K562 (cell line): ENCODE measurements at regions not wholly inside any gene's neighbourhood (a gene's known extent, or its start where the extent isn't known, plus 50 kb on each side); places are given as distances from the start of the nearest gene placed in this dataset.

Source experiments
- ATAC-seq: fragments of 200-7000 bp; cut with Tn5 transposase; 3 replicates; pipeline ENCODE4 v1.9.1; 2020; ENCODE audit warnings: moderate library complexity
- BruUV-seq: library from RNA; stranded (reverse); fragments of 400-500 nt; replicated peaks from 2 replicates; lab custom pipeline; 2021; lab: Mats Ljungman, UMichigan
- CTCF ChIA-PET: fragments of 300-600 bp; formaldehyde crosslinking; extraction: SDS; loops from one replicate; lab custom pipeline; 2021; ENCODE audit warnings: low intra/inter-chr PET ratio; lab: Yijun Ruan, JAX
- POLR2A ChIA-PET: fragments of 300-600, 350-650 bp; sonication (Branson Sonifier 250); formaldehyde crosslinking; extraction: SDS; loops from one replicate; lab custom pipeline; 2021; ENCODE audit warnings: antibody characterized with exemption, inconsistent platforms; lab: Yijun Ruan, JAX
- DNase-seq, 4 experiments: peaks; one replicate each; pipeline versions ENCODE4 v3.0.0 to v3.0.0-alpha.2; 2011 to 2018; ENCODE audit warnings: low spot score in 3 of 4, mixed read lengths in 3 of 4; ENCODE audit errors: extremely low read depth in 1 of 4
- FAIRE-seq: peaks from 2 replicates; lab custom pipeline; 2011; peaks lifted over from hg19 to GRCh38; lab: Jason Lieb, UNC
- H2AFZ ChIP-seq: 2 replicates; pipeline ENCODE4 v1.6.0; 2011; ENCODE audit warnings: low read depth, low read length, control low read depth, inconsistent platforms
- H3K27ac ChIP-seq: fragments of 200-600 bp; 3 replicates; pipeline ENCODE4 v1.8.0; 2011; ENCODE audit warnings: low read depth, mild to moderate bottlenecking, control low read depth, inconsistent platforms, low read length, moderate library complexity, mixed read lengths; ENCODE audit errors: extremely low read depth
- H3K27me3 ChIP-seq, 2 experiments: fragments of 300-600 bp in 1 of 2; 2 replicates in 1 of 2; 3 replicates in 1 of 2; pipeline versions ENCODE4 v1.6.0 to v1.8.0; 2011; ENCODE audit warnings: inconsistent platforms in 2 of 2, low read length in 2 of 2, mild to moderate bottlenecking in 1 of 2, mixed read lengths in 1 of 2, moderate library complexity in 1 of 2; ENCODE audit not compliant: control insufficient read depth in 2 of 2, insufficient read depth in 2 of 2
- H3K36me3 ChIP-seq: fragments of 300-600 bp; 3 replicates; pipeline ENCODE4 v1.8.0; 2011; ENCODE audit warnings: mild to moderate bottlenecking, low read length, inconsistent platforms; ENCODE audit not compliant: control insufficient read depth, insufficient read depth
- H3K4me1 ChIP-seq, 2 experiments: fragments of 200-600 bp in 1 of 2; replicated peaks in 1 of 2; 2 replicates in 1 of 2; 3 replicates in 1 of 2; pipeline versions ENCODE4 v1.5.1 to v1.8.0; 2011; ENCODE audit warnings: inconsistent platforms in 2 of 2, low read length in 2 of 2, mild to moderate bottlenecking in 1 of 2, mixed read lengths in 1 of 2, moderate library complexity in 1 of 2; ENCODE audit not compliant: control insufficient read depth in 2 of 2, insufficient read depth in 2 of 2
- H3K4me2 ChIP-seq: 2 replicates; pipeline ENCODE4 v1.6.1; 2011; ENCODE audit warnings: low read length, control low read depth, inconsistent platforms, mixed read lengths; ENCODE audit not compliant: insufficient read depth
- H3K4me3 ChIP-seq: fragments of 200-600 bp; sonication (generic), shearing (Covaris generic); 2 replicates; pipeline ENCODE4 v1.5.1; 2016; ENCODE audit warnings: control low read depth, inconsistent platforms
- H3K79me2 ChIP-seq: fragments of 200-600 bp; 3 replicates; pipeline ENCODE4 v1.8.0; 2011; ENCODE audit warnings: low read length, inconsistent platforms; ENCODE audit not compliant: control insufficient read depth, insufficient read depth
- H3K9ac ChIP-seq, 2 experiments: 2 replicates each; pipeline versions ENCODE4 v1.6.0 to v1.6.1; 2011; ENCODE audit warnings: low read depth in 2 of 2, low read length in 2 of 2, control low read depth in 1 of 2, inconsistent platforms in 1 of 2, mild to moderate bottlenecking in 1 of 2, mixed read lengths in 1 of 2; ENCODE audit not compliant: insufficient read depth in 1 of 2
- H3K9me1 ChIP-seq: one replicate; pipeline ENCODE4 v1.6.0; 2011; ENCODE audit warnings: inconsistent platforms, mild to moderate bottlenecking, low read length, moderate library complexity; ENCODE audit not compliant: control insufficient read depth, insufficient read depth
- H3K9me3 ChIP-seq: replicated peaks from 2 replicates; pipeline ENCODE4 v1.5.1; 2011; ENCODE audit warnings: low read depth, low read length, inconsistent platforms; ENCODE audit not compliant: control insufficient read depth, insufficient read depth
- H4K20me1 ChIP-seq: replicated peaks from 2 replicates; pipeline ENCODE4 v1.6.1; 2011; ENCODE audit warnings: low read length, inconsistent platforms, mixed read lengths; ENCODE audit not compliant: control insufficient read depth, insufficient read depth
- ESRRA ChIP-seq: fragments of 450-650 bp; IDR thresholded peaks from 2 replicates; pipeline ENCODE4 v1.6.1; 2014; ENCODE audit warnings: low read depth, mild to moderate bottlenecking, moderate library complexity, borderline replicate concordance
- JUN ChIP-seq, 2 experiments: sonication (generic) in 1 of 2; formaldehyde crosslinking in 1 of 2; IDR thresholded peaks; 2 replicates each; pipeline versions ENCODE4 v1.6.1 to v1.8.0; 2012 to 2022; ENCODE audit warnings: borderline replicate concordance in 2 of 2, mild to moderate bottlenecking in 2 of 2, improper control_type of control experiment in 1 of 2, low read depth in 1 of 2, low read length in 1 of 2, missing genetic modification reagents in 1 of 2
- NFYB ChIP-seq: IDR thresholded peaks from 2 replicates; pipeline ENCODE4 v1.6.1; 2011; ENCODE audit warnings: mild to moderate bottlenecking, moderate library complexity; ENCODE audit not compliant: insufficient read length; ENCODE audit errors: extremely low read depth
- RHOXF2B ChIP-seq: fragments of 250-450 bp; sonication (Bioruptor Pico); conservative IDR thresholded peaks from 2 replicates; pipeline ENCODE4 v1.5.1; 2021
- SMAD3 ChIP-seq: fragments of 450-650 bp; formaldehyde crosslinking; conservative IDR thresholded peaks from 2 replicates; pipeline ENCODE4 v1.4.0; 2020; ENCODE audit warnings: mild to moderate bottlenecking
- ZC3H8 ChIP-seq: fragments of 450-650 bp; IDR thresholded peaks from 2 replicates; pipeline ENCODE4 v1.6.1; 2017
- WGBS: fragments of 100-300 bp; shearing (Covaris generic); methylation state at CpG from one replicate; pipeline ENCODE4 v1.1.6; 2016; ENCODE audit warnings: low coverage, mixed read lengths; ENCODE audit not compliant: insufficient coverage; ENCODE audit errors: missing lambda C conversion rate; 5-methylcytosine and 5-hydroxymethylcytosine counted together
- in situ Hi-C: fragments of 300-500 bp; cut with MboI; formaldehyde crosslinking; loops from 4 replicates; pipeline ENCODE4 v1.15.0; 2018; ENCODE audit warnings: inconsistent platforms, mixed read lengths
- intact Hi-C: fragments of 100-400 bp; cut with micrococcal nuclease; formaldehyde crosslinking; loops from 2 replicates; pipeline ENCODE4 v1.14.2; 2022
- TF ChIP-seq, protein P1 (sequence below): fragments of 250-450 bp; sonication (Bioruptor Pico); IDR thresholded peaks from 2 replicates; pipeline ENCODE4 v1.8.0; 2021; ENCODE audit warnings: moderate library complexity, mild to moderate bottlenecking, inconsistent platforms
- TF ChIP-seq, protein P2 (sequence below), 2 experiments: fragments of 450-650 bp in 1 of 2; sonication (generic) in 1 of 2; formaldehyde crosslinking in 1 of 2; IDR thresholded peaks; 2 replicates each; pipeline versions ENCODE4 v1.7.1 to v1.9.0; 2016 to 2022; ENCODE audit warnings: inconsistent platforms in 1 of 2, mild to moderate bottlenecking in 1 of 2, missing genetic modification reagents in 1 of 2

DNA sequence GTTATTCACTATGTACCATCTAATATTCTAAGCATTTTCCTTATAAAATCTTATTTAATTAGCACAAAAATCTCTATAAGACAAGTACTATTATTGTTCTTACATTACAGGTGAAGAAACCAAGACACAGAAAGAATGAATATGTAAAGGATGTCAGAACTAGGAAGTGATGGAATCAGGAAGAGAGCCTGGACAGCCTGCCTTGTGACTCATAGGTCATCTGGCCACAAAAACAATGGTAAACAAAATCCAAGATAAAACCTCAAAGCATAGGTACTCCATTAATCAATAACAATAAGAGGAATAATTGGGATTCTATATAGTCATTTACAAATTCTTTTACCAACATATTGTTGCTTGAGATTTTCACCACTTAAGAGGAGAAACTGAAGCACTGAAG, 505.4 kb upstream of the PIK3C3 start:
- Histone ChIP-seq H3K4me3 (no peak overlapping the region), H3K4me2 (no peak overlapping the region), H2AFZ (no peak overlapping the region), H3K36me3 (no peaks in the 10 kb centered on the region), H3K4me1 (no peaks in the 10 kb centered on the region), H3K9ac (no peak overlapping the region), H3K79me2 (no peaks in the 10 kb centered on the region), H3K27ac (no peak overlapping the region), H3K27me3 (no peaks in the 10 kb centered on the region), H4K20me1 (no peaks in the 10 kb centered on the region), H3K9me3 (no peaks in the 10 kb centered on the region), H3K9me1 (no peaks in the 10 kb centered on the region)
- in situ Hi-C loops (no loop called here), intact Hi-C loops (no loop called here)
- no peak for ATAC-seq
- no peak for DNase-seq
- TF ChIP-seq RHOXF2B (no peak), JUN (IDR thresholded peaks at IDR 0.05; ENCODE audit: borderline replicate concordance, low read depth, low read length) (no peak), JUN (CRISPR knock-in tag; IDR thresholded peaks at IDR 0.05; ENCODE audit: borderline replicate concordance) (no peak)
- no TSS peak for BruUV-seq
- ChIA-PET CTCF (no interaction called here), POLR2A (no interaction called here)
- no peak for FAIRE-seq

DNA sequence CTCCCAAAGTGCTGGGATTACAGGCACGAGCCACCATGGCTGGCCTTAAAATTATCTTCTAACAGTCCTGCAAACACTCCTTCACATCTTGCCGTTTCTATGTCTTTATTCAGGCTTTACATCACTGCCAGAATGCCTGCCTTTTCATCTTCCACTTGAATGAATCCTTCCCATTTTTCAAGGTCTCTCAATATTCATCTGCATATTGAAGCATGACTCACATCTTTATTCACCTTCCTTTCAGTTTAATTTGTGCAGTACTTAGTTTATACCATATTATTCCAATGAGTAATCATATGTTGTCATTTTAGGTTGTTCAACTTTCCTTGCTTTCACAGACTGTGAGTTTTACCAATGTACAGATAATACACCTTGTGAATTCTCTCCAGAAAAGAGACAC, 510.1 kb upstream of the PIK3C3 start:
- H3K27me3 ChIP-seq = no peaks in the 10 kb centered on the region
- ChIA-PET POLR2A (no interaction called here), CTCF (no interaction called here)
- H3K9me1 ChIP-seq = no peaks in the 10 kb centered on the region
- intact Hi-C loops = no loop called here
- no TSS peak for BruUV-seq
- H2AFZ ChIP-seq = no peak overlapping the region
- FAIRE-seq = no peak
- no peak overlapping the region for H3K4me3 ChIP-seq
- no peaks in the 10 kb centered on the region for H3K9me3 ChIP-seq
- H3K79me2 ChIP-seq = no peaks in the 10 kb centered on the region
- no peak overlapping the region for H3K9ac ChIP-seq
- 0% methylated on average over 2 of the region's 2 CpGs for WGBS
- no peak overlapping the region for H3K27ac ChIP-seq
- no peaks in the 10 kb centered on the region for H3K4me1 ChIP-seq
- no peaks in the 10 kb centered on the region for H3K36me3 ChIP-seq
- H3K4me2 ChIP-seq = no peak overlapping the region
- no peak for ATAC-seq
- H4K20me1 ChIP-seq = no peaks in the 10 kb centered on the region
- in situ Hi-C loops = no loop called here
- DNase-seq = no peak
- TF ChIP-seq ESRRA (no peak), SMAD3 (CRISPR knock-in tag) (no peak), NFYB (no peak), ZC3H8 (no peak)
- TF ChIP-seq, protein P1, sequence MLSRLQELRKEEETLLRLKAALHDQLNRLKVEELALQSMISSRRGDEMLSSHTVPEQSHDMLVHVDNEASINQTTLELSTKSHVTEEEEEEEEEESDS (CRISPR knock-in tag) = no peak
- TF ChIP-seq, protein P2, sequence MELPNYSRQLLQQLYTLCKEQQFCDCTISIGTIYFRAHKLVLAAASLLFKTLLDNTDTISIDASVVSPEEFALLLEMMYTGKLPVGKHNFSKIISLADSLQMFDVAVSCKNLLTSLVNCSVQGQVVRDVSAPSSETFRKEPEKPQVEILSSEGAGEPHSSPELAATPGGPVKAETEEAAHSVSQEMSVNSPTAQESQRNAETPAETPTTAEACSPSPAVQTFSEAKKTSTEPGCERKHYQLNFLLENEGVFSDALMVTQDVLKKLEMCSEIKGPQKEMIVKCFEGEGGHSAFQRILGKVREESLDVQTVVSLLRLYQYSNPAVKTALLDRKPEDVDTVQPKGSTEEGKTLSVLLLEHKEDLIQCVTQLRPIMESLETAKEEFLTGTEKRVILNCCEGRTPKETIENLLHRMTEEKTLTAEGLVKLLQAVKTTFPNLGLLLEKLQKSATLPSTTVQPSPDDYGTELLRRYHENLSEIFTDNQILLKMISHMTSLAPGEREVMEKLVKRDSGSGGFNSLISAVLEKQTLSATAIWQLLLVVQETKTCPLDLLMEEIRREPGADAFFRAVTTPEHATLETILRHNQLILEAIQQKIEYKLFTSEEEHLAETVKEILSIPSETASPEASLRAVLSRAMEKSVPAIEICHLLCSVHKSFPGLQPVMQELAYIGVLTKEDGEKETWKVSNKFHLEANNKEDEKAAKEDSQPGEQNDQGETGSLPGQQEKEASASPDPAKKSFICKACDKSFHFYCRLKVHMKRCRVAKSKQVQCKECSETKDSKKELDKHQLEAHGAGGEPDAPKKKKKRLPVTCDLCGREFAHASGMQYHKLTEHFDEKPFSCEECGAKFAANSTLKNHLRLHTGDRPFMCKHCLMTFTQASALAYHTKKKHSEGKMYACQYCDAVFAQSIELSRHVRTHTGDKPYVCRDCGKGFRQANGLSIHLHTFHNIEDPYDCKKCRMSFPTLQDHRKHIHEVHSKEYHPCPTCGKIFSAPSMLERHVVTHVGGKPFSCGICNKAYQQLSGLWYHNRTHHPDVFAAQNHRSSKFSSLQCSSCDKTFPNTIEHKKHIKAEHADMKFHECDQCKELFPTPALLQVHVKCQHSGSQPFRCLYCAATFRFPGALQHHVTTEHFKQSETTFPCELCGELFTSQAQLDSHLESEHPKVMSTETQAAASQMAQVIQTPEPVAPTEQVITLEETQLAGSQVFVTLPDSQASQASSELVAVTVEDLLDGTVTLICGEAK (IDR thresholded peaks at IDR 0.05) = no peak
- TF ChIP-seq, protein P2 (CRISPR knock-in tag; IDR thresholded peaks at IDR 0.05) = no peak
